ENCODE measurements at regions not wholly inside any gene's neighbourhood (a gene's known extent, or its start where the extent isn't known, plus 50 kb on each side); places are given as distances from the start of the nearest gene placed in this dataset.

GRCh38 chr6:132972971-132973370, 158.6 kb downstream of the RPS12 start:
- DNase-seq = peak; percentile 82
- H3K9me2 ChIP-seq (replicated peaks; ENCODE audit: insufficient read depth, low read length) = no peaks in the 10 kb centered on the region
- TF ChIP-seq EZH2phosphoT487 (IDR thresholded peaks at IDR 0.05; ENCODE audit: low read length) = no peak
- no peak for TF ChIP-seq CTCF (IDR thresholded peaks at IDR 0.05; ENCODE audit: low read length)
- TF ChIP-seq EZH2 (optimal IDR thresholded peaks at IDR 0.05; ENCODE audit: low read depth, low read length) = no peak
- H3K27ac ChIP-seq (ENCODE audit: low read length) = peak overlapping the region; percentile 38; the same call in 1 of the 2 replicates
- no peaks in the 10 kb centered on the region for H3K79me2 ChIP-seq (ENCODE audit: low read length)
- no peak overlapping the region for H2AFZ ChIP-seq (ENCODE audit: low read length)
- peaks cover 24% of the 10 kb centered on the region for H3K4me1 ChIP-seq (ENCODE audit: low read length)
- H3K9me3 ChIP-seq (replicated peaks; ENCODE audit: insufficient read depth, low read length) = no peaks in the 10 kb centered on the region
- H3K4me3 ChIP-seq (ENCODE audit: low read length) = no peak overlapping the region
- peak overlapping the region; percentile 55 for H3K4me2 ChIP-seq (ENCODE audit: low read depth, low read length)
- no peaks in the 10 kb centered on the region for H3K36me3 ChIP-seq (replicated peaks; ENCODE audit: insufficient read depth, low read length)
- H3K9ac ChIP-seq (ENCODE audit: low read length) = no peak overlapping the region
- no peaks in the 10 kb centered on the region for H4K20me1 ChIP-seq (ENCODE audit: insufficient read depth, low read length)
- no peaks in the 10 kb centered on the region for H3K27me3 ChIP-seq (replicated peaks; ENCODE audit: insufficient read depth, low read length)
- peaks cover 9% of the 10 kb centered on the region; the same call in 1 of the 2 replicates for H3F3A ChIP-seq (ENCODE audit: insufficient read depth, low read length)

- peaks cover 9% of the 10 kb centered on the region; the same call in 1 of the 2 replicates for H3F3A ChIP-seq (ENCODE audit: insufficient read depth, low read length)
- no peaks in the 10 kb centered on the region for H3K27me3 ChIP-seq (replicated peaks; ENCODE audit: insufficient read depth, low read length)
- H3K4me1 ChIP-seq (ENCODE audit: low read length) = peaks cover 24% of the 10 kb centered on the region
- no peaks in the 10 kb centered on the region for H3K9me3 ChIP-seq (replicated peaks; ENCODE audit: insufficient read depth, low read length)
- H3K4me2 ChIP-seq (ENCODE audit: low read depth, low read length) = peak overlapping the region; percentile 55; the same call in 1 of the 2 replicates
- no peaks in the 10 kb centered on the region for H3K36me3 ChIP-seq (replicated peaks; ENCODE audit: insufficient read depth, low read length)
- no peak for TF ChIP-seq EZH2 (optimal IDR thresholded peaks at IDR 0.05; ENCODE audit: low read depth, low read length)
- TF ChIP-seq EZH2phosphoT487 (IDR thresholded peaks at IDR 0.05; ENCODE audit: low read length) = no peak
- no peak for TF ChIP-seq CTCF (IDR thresholded peaks at IDR 0.05; ENCODE audit: low read length)
- H2AFZ ChIP-seq (ENCODE audit: low read length) = no peak overlapping the region
- no peaks in the 10 kb centered on the region for H3K79me2 ChIP-seq (ENCODE audit: low read length)
- no peak for DNase-seq
- H3K27ac ChIP-seq (ENCODE audit: low read length) = peak overlapping the region; percentile 38; the same call in 1 of the 2 replicates
- H3K9me2 ChIP-seq (replicated peaks; ENCODE audit: insufficient read depth, low read length) = no peaks in the 10 kb centered on the region
- no peaks in the 10 kb centered on the region for H4K20me1 ChIP-seq (ENCODE audit: insufficient read depth, low read length)
- H3K4me3 ChIP-seq (ENCODE audit: low read length) = no peak overlapping the region
- H3K9ac ChIP-seq (ENCODE audit: low read length) = no peak overlapping the region
Observed at GRCh38 chr6:132973514-132973993, 159.2 kb downstream of the RPS12 start.

- Histone ChIP-seq H3K36me3 (replicated peaks; ENCODE audit: insufficient read depth, low read length) (no peaks in the 10 kb centered on the region), H2AFZ (ENCODE audit: low read length) (no peak overlapping the region), H3K27me3 (replicated peaks; ENCODE audit: insufficient read depth, low read length) (no peaks in the 10 kb centered on the region), H3F3A (ENCODE audit: insufficient read depth, low read length) (peaks cover 9% of the 10 kb centered on the region; the same call in 1 of the 2 replicates), H3K4me3 (ENCODE audit: low read length) (no peak overlapping the region), H3K9me2 (replicated peaks; ENCODE audit: insufficient read depth, low read length) (no peaks in the 10 kb centered on the region), H3K9ac (ENCODE audit: low read length) (no peak overlapping the region), H3K27ac (ENCODE audit: low read length) (no peak overlapping the region), H3K4me2 (ENCODE audit: low read depth, low read length) (no peak overlapping the region), H4K20me1 (ENCODE audit: insufficient read depth, low read length) (no peaks in the 10 kb centered on the region), H3K9me3 (replicated peaks; ENCODE audit: insufficient read depth, low read length) (no peaks in the 10 kb centered on the region), H3K4me1 (ENCODE audit: low read length) (peaks cover 21% of the 10 kb centered on the region), H3K79me2 (ENCODE audit: low read length) (no peaks in the 10 kb centered on the region)
- TF ChIP-seq CTCF (IDR thresholded peaks at IDR 0.05; ENCODE audit: low read length) (no peak), EZH2 (optimal IDR thresholded peaks at IDR 0.05; ENCODE audit: low read depth, low read length) (no peak), EZH2phosphoT487 (IDR thresholded peaks at IDR 0.05; ENCODE audit: low read length) (no peak)
- no peak for DNase-seq
Observed at GRCh38 chr6:132974122-132974521, 159.8 kb downstream of the RPS12 start.
